H1 (cell line): ENCODE measurements at regions not wholly inside any gene's neighbourhood (a gene's known extent, or its start where the extent isn't known, plus 50 kb on each side); places are given as distances from the start of the nearest gene placed in this dataset.

Experiments used
- POLR2A ChIP-seq, 2 experiments: IDR thresholded peaks; 1 replicate in 1 of 2; 2 replicates in 1 of 2; pipeline ENCODE4 v1.6.1; 2011; ENCODE audit warnings: low read depth in 2 of 2, low read length in 2 of 2, mild to moderate bottlenecking in 2 of 2; ENCODE audit errors: control extremely low read depth in 1 of 2
- TF ChIP-seq, protein P1 (sequence below), 3 experiments: IDR thresholded peaks; 1 replicate in 2 of 3; 2 replicates in 1 of 3; pipeline versions ENCODE4 v1.5.1 to v1.6.1; 2011; ENCODE audit warnings: low read length in 3 of 3, mild to moderate bottlenecking in 3 of 3, inconsistent platforms in 2 of 3, low read depth in 1 of 3, moderate library complexity in 1 of 3; ENCODE audit not compliant: insufficient read depth in 1 of 3; ENCODE audit errors: control extremely low read depth in 1 of 3

DNA sequence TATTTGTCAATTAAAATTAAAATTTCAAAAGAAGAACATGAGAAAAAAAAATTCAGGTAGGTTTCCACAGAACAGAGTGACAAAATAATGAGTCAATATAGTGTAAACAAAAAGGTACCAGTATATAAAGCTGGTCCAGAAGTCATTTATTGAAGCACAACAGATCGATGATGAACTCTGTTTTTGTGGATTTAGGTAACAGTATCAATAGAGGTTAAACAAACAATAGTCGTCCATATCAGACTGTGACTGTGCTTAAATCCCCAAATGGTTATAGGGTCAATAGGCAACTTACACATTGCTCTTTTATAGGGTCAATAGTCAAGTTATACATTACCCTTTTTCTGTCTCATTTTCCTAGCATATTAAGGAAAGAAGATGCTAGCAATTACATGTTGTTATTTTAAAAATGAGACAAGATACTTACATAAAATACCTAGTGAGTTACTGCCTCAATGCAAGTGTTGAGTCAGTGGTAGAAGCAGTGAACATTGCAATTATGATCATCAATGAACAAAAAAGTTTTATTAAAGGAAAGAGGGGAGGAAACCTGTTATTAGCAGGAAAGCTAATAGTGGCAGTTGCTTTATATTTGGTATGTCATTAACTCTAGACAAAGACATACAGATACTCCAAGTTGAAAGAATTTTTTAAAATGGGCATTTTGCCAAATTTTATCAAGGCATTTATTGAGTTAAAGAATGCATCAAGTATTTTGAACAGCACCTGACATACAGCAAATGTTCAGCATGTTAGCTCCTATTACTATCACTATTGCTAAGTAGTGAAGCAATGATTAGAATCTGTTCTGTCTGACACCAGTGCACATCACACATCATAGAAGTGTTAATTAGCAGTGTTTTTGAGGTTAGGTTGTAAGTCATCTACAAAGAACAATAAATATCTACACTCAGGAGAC lies 102.9 kb downstream of the CCER1 start:
- TF ChIP-seq POLR2A (IDR thresholded peaks at IDR 0.05; ENCODE audit: control extremely low read depth in 1 of 2, low read depth in 2 of 2, low read length in 2 of 2) = no peak
- TF ChIP-seq, protein P1, sequence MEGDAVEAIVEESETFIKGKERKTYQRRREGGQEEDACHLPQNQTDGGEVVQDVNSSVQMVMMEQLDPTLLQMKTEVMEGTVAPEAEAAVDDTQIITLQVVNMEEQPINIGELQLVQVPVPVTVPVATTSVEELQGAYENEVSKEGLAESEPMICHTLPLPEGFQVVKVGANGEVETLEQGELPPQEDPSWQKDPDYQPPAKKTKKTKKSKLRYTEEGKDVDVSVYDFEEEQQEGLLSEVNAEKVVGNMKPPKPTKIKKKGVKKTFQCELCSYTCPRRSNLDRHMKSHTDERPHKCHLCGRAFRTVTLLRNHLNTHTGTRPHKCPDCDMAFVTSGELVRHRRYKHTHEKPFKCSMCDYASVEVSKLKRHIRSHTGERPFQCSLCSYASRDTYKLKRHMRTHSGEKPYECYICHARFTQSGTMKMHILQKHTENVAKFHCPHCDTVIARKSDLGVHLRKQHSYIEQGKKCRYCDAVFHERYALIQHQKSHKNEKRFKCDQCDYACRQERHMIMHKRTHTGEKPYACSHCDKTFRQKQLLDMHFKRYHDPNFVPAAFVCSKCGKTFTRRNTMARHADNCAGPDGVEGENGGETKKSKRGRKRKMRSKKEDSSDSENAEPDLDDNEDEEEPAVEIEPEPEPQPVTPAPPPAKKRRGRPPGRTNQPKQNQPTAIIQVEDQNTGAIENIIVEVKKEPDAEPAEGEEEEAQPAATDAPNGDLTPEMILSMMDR (IDR thresholded peaks at IDR 0.05; ENCODE audit: control extremely low read depth in 1 of 3, insufficient read depth in 1 of 3, low read depth in 1 of 3, low read length in 3 of 3) = no peak
